HG03378 (cell line): ENCODE measurements at regions not wholly inside any gene's neighbourhood (a gene's known extent, or its start where the extent isn't known, plus 50 kb on each side); places are given as distances from the start of the nearest gene placed in this dataset.

Source experiments
- ATAC-seq: cut with Tn5 transposase; IDR thresholded peaks from one replicate; pipeline ENCODE4 v1.9.1; 2021; ENCODE audit warnings: mild to moderate bottlenecking, moderate library complexity; ENCODE audit not compliant: unreplicated experiment

- ATAC-seq = no peak
Measured at GRCh38 chr1:234975941-234976860, 152.4 kb downstream of the TOMM20 start.

DNA sequence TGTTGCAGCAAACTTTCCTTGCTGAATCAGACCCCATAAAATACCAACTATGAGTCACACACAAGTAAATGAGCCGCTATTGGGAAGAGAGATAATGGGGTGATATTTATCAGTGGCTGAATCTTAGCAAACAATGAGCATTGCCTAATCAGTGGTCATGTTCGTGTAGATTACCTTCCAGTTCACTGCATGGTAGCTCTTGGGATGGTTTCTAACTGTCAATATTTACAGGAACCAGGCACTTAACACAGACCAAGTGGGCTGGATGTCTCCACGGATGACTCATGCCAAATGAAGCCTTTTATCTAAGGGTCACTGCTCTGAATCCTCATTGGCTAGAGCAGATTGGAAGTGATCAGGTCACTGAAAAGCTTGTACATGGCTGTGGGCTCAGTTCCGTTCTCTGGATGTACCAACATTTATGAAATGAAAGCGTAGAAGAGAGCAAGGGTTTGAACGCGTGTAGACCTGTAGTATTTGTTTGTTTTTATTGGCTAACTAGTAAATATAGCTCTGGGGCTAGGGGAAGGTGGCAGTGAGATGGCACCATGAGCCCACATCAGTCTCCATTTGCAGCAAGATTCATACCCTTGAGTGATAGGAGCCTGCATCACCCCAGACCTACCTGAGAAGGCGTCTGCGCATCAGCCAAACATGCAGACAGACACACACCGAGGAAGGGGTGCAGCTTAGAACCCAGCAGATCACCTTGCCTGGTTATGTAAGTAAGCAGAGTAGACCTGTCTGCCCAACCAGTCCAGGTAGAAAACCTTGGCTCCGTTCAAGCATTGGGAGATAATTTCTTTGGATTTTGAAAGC lies 153.3 kb downstream of the TOMM20 start:
- no peak for ATAC-seq

DNA sequence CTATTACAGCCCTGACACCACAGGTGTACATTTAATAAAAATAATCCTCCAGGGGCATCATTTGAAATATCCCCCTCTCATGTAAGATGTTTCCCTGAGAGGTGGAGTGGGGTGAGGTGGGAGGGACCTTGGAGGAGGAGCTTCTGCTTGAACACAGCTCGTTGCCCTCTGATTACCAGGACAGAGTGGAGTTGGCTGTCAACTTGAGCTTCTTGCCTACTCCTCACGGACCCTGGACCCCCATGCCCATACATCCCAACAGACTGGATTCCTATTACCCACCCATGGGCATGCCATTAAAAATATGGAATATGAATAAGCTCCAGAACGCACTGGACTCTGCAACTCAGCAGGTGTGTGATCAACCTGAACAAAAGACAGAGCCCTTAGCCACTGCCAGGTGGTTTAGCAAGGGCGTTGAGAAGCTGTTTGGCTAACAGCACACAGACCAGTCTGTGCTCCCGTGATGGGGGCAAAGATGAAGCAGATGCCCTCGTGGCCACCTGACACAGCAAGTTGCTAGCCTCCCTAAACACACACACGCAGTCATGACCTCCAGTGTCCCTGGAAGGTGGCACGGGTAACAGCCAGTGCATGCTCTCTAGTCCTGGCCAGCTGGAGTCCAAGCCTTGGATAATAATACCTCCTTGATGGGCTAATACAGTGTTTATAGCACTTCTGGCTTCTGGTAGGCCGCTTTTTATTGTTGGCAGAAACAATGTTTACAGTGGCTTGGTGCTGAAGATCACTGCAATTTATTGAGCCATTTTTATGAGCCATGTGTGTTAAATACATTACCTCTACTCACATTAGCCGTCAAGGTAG lies 155.0 kb downstream of the TOMM20 start:
- ATAC-seq = no peak

DNA sequence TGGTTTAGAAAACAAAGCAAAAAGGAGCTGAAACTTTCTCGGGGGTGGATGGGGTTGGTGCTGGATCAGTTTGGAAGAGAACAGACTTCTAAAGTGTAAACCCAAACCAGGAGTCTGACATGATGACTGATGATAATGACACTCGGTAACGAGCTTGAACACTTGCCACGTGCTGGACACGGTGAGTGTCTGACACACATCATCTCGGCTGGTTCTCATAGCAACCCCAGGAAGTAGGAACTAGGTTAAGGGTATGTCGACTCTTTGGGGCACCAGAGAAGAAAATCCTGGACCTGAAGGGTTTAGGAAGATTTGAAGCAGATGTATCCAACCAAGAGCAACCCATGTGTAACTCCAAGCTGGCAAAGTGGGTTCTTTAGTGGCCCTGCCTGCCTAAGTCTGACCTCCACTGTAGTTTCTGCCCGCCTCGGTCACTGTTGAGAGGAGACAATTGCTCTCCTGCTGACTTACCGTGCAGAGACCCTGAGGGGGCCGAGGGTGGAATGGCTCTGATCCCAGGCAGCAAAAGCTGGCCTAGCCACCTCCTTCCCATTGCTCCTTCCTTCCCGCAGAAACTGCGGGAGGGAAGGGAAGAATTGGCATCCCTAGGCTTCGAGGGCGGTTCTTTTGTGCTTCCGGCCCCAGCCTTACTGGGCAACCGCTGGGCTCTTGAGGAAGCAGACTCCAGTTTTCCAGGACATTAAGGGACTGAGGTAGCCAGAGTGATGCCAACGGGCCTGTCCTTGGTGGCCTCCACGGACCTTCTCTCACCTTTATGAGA lies 156.0 kb downstream of the TOMM20 start:
- no peak for ATAC-seq

DNA sequence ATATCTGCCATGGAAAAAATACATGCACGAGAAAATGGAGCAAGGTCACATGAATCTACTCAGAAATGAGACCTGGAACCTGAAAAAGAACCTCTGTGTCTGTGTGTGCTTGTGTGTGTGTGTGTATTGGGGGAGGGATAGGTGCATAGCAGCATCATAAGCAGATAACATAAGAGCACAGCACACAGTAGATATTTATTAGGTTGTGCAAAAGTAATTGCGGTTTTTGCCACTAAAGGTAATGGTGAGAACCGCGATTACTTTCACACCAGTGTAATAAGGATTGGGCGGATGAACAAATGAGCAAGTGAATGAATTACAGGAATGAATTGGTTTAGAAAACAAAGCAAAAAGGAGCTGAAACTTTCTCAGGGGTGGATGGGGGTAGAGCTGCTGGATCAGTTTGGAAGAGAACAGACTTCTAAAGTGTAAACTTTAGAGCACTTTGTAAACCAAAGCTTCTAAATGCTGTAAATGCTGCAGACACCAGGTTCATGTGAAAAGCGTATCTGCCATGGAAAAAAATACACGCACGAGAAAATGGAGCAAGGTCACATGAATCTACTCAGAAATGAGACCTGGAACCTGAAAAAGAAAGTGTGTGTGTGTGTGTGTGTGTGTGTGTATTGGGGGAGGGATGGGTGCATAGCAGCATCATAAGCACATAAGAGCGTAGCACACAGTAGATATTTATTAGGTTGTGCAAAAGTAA lies 156.9 kb downstream of the TOMM20 start:
- peak; percentile 40 for ATAC-seq

GRCh38 chr1:234970731-234971476 lies 157.7 kb downstream of the TOMM20 start:
- no peak for ATAC-seq

- ATAC-seq = no peak
Measured at GRCh38 chr1:234970401-234970730, 158.3 kb downstream of the TOMM20 start.

GRCh38 chr1:234969581-234970400 lies 158.8 kb downstream of the TOMM20 start:
- no peak for ATAC-seq

GRCh38 chr1:234969011-234969441 lies 159.6 kb downstream of the TOMM20 start:
- no peak for ATAC-seq

GRCh38 chr1:234968451-234968850 lies 160.2 kb downstream of the TOMM20 start:
- no peak for ATAC-seq

- ATAC-seq = no peak
Measured at GRCh38 chr1:234967121-234967520, 161.5 kb downstream of the TOMM20 start.

DNA sequence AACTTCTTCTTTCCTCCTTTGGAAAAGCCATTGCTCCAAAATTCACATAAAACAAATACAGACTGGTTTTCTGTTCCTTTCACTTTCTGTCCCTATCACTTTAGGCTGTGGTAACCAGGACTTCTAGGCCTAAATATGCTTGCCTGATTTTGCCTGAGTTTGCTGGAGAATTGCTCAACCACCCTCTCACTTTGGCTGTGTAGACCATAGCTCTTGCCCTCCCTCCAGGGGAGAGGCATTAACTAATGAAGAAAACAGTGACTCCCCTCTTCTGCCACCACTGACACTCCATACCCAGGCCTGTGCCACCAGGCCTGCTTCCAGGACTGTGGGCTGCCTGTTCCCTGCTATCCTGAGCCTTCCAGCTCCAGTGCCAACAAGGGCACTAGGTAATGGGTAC lies 163.5 kb downstream of the TOMM20 start:
- no peak for ATAC-seq

DNA sequence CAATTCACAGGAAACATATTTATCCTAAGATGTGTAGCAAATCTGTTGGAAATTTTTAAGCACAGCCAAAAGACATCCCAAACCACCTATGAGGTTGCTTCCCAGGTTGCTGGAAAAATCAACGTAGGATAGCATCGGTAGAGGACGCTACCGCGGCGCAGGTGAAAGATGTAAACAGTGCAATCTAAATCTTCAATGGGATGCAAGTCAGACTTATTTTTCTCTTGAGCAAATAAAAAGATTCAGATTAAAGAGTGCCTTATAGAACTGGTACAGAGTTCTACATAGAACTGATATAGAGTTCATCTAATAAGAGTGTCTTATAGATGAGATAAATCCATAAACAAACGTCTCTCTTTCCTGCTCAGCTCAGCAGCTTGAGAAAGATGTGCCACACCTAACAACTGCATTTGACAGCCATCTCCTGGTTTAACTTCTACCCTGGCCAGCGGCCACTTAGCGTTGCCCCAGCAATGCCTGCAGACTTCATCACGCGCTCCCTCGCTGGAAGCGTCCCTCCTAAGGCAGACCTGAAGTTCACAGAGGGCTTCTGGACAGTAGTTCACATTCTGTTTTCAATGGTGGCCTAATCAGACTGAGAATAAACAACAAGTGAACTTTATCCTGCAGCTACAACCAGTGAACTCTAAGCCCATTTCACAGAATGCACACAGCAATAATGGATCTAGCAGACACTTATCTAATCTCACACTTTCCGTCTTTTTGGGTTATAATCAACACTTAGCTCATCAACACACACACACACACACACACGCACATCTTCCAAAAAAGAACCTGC lies 164.5 kb downstream of the TOMM20 start:
- no peak for ATAC-seq

DNA sequence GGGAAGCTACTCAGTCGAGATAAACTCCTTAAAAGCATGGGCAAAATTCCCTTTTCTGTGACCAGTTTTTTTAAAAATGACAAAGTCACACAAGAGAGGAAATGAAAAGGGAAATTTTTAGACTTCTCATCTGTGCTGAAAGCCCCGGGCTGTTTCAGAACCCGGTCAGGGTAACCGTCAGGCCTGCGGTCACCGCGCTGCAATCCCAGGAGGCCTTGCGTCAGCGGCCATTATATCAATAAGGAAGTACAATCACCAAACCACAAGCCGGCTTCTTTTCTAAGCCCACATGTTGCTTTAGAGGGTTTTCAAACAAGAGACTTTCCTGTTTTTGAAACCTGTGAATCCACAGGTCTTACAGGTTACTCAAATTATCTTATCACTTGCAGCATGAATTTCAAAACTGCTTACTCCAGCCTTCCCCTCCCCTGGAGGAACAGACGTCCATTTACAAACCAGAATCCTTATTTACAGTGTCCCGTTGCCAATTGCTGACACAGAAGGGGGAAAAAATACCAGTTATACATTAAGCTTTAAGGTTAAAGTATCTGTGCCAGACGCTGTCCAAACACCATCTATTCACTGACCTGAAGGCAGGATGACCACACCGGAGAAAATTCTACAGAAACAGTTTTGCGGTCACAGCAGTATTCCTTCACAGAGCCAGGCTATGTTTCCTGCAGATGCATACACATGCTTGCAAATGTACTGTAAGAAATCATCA lies 165.3 kb downstream of the TOMM20 start:
- ATAC-seq = peak; percentile 83

- ATAC-seq = peak; percentile 39
Measured at GRCh38 chr1:234962340-234962989, 166.2 kb downstream of the TOMM20 start.
